ENCODE measurements at regions not wholly inside any gene's neighbourhood (a gene's known extent, or its start where the extent isn't known, plus 50 kb on each side); places are given as distances from the start of the nearest gene placed in this dataset.
A peak's percentile ranks its signal among the peaks of the same experiment; 100 is the strongest.

DNA sequence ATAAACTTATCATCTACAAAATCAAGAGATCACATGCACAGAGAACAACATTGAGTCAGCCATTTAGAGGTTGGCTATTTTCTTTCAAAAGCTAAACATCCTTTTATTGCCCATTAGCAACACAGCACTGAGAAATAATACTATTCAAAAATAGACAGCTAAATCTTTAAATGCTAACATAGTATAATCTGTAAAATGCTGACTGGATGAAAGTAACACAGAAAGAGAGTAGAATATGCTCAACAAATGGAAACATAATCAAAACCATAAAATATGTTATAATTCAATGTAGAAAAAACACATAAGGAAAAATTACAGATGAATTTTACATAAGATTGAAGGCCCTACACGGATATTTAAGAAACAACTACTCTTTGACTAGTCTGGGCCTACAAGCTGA is 56.5 kb upstream of the COL3A1 start:
- ChIA-PET CTCF (no interaction called here), POLR2A (no interaction called here)
- no peak for DNase-seq
- H3K4me1 ChIP-seq (ENCODE audit: control extremely low read depth in 1 of 4, control insufficient read depth in 4 of 4, insufficient read depth in 4 of 4, low read length in 3 of 4), result no peaks in the 10 kb centered on the region
- no peaks in the 10 kb centered on the region for H3K27me3 ChIP-seq (replicated peaks in 2 of 5; ENCODE audit: control insufficient read depth in 4 of 5, insufficient read depth in 5 of 5, low read length in 4 of 5)
- H3K9me3 ChIP-seq (ENCODE audit: control extremely low read depth in 1 of 5, control insufficient read depth in 4 of 5, insufficient read depth in 2 of 5, low read depth in 1 of 5, low read length in 4 of 5), result no peaks in the 10 kb centered on the region
- no peak overlapping the region for H3K27ac ChIP-seq (ENCODE audit: insufficient read depth in 1 of 2, low read depth in 1 of 2, low read length in 2 of 2, poor library complexity in 1 of 2, severe bottlenecking in 2 of 2)
- no peak overlapping the region for H3K4me3 ChIP-seq (ENCODE audit: control insufficient read depth in 1 of 7, extremely low read depth in 1 of 7, insufficient read depth in 4 of 7, low read depth in 2 of 7, low read length in 6 of 7)
- WGBS (ENCODE audit: insufficient coverage), result no CpG with 5 or more reads among the region's 1 CpG
- H3K36me3 ChIP-seq (ENCODE audit: control insufficient read depth in 4 of 4, insufficient read depth in 4 of 4, low read length in 3 of 4), result no peaks in the 10 kb centered on the region

DNA sequence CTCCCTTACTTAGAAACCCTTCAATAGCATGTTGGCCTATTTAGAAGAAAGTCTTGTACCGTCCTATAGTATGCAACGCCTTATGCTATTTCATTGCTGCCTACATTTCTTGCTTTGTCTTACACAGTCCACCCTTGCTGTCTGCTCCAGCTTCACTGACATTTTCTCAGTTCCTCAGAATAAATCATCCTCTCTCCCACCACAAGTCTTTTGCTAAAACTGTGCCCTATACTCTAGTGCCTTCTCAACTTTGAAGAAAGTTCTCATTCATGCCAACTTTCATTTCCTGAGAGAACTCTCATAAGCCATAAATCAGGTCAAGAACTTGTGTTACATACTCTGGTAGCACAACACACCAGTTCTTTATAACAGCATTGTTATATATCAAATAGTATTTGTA is 54.3 kb upstream of the COL3A1 start:
- CTCF ChIA-PET, result no interaction called here
- no peak overlapping the region for H3K27ac ChIP-seq (ENCODE audit: insufficient read depth in 1 of 2, low read depth in 1 of 2, low read length in 2 of 2, poor library complexity in 1 of 2, severe bottlenecking in 2 of 2)
- peak in 1 of 3 donors; percentile 26 for DNase-seq
- POLR2A ChIA-PET, result no interaction called here
- 50% methylated on average over 2 of the region's 2 CpGs for WGBS (ENCODE audit: insufficient coverage)
- no peaks in the 10 kb centered on the region for H3K27me3 ChIP-seq (replicated peaks in 2 of 5; ENCODE audit: control insufficient read depth in 4 of 5, insufficient read depth in 5 of 5, low read length in 4 of 5)
- no peaks in the 10 kb centered on the region for H3K9me3 ChIP-seq (ENCODE audit: control extremely low read depth in 1 of 5, control insufficient read depth in 4 of 5, insufficient read depth in 2 of 5, low read depth in 1 of 5, low read length in 4 of 5)
- H3K4me3 ChIP-seq (ENCODE audit: control insufficient read depth in 1 of 7, extremely low read depth in 1 of 7, insufficient read depth in 4 of 7, low read depth in 2 of 7, low read length in 6 of 7), result no peak overlapping the region
- no peaks in the 10 kb centered on the region for H3K4me1 ChIP-seq (ENCODE audit: control extremely low read depth in 1 of 4, control insufficient read depth in 4 of 4, insufficient read depth in 4 of 4, low read length in 3 of 4)
- no peaks in the 10 kb centered on the region for H3K36me3 ChIP-seq (ENCODE audit: control insufficient read depth in 4 of 4, insufficient read depth in 4 of 4, low read length in 3 of 4)

DNA sequence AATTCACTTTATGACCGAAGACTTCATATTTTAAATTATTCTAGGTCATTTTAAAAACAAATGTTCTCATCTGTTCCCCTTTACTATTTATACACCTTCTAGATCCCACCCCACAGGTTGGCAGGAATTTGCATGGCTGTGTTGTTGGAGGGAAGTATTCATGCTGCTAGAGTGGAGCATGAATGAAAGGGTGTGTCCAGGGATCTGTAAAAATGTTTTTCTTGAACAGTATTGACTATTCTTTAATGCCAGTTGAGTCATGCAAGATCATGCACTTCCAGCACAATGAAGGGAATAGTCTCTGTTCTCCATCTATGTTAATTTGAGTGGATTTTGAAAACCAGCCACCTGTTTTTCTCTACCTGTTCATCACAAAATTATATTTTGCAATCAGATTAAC is 52.0 kb upstream of the COL3A1 start:
- Histone ChIP-seq H3K27me3 (replicated peaks in 2 of 5; ENCODE audit: control insufficient read depth in 4 of 5, insufficient read depth in 5 of 5, low read length in 4 of 5) (no peaks in the 10 kb centered on the region), H3K36me3 (ENCODE audit: control insufficient read depth in 4 of 4, insufficient read depth in 4 of 4, low read length in 3 of 4) (no peaks in the 10 kb centered on the region), H3K9me3 (ENCODE audit: control extremely low read depth in 1 of 5, control insufficient read depth in 4 of 5, insufficient read depth in 2 of 5, low read depth in 1 of 5, low read length in 4 of 5) (peaks cover 0 to 2% (median 0%) of the 10 kb centered on the region in 5 experiments), H3K4me3 (ENCODE audit: control insufficient read depth in 1 of 7, extremely low read depth in 1 of 7, insufficient read depth in 4 of 7, low read depth in 2 of 7, low read length in 6 of 7) (no peak overlapping the region), H3K4me1 (ENCODE audit: control extremely low read depth in 1 of 4, control insufficient read depth in 4 of 4, insufficient read depth in 4 of 4, low read length in 3 of 4) (no peaks in the 10 kb centered on the region), H3K27ac (ENCODE audit: insufficient read depth in 1 of 2, low read depth in 1 of 2, low read length in 2 of 2, poor library complexity in 1 of 2, severe bottlenecking in 2 of 2) (no peak overlapping the region)
- CTCF ChIA-PET, result no interaction called here
- POLR2A ChIA-PET, result no interaction called here
- no CpG with 5 or more reads among the region's 1 CpG for WGBS (ENCODE audit: insufficient coverage)
- no peak for DNase-seq

All from common myeloid progenitor, CD34-positive (primary cell).